Neural progenitor cell (in vitro differentiated cells): ENCODE measurements at regions not wholly inside any gene's neighbourhood (a gene's known extent, or its start where the extent isn't known, plus 50 kb on each side); places are given as distances from the start of the nearest gene placed in this dataset.

Experiments
- DNase-seq: peaks from one replicate; pipeline ENCODE4 v3.0.0-alpha.2; 2016; ENCODE audit warnings: low spot score
- H2AFZ ChIP-seq: fragments of 200-600 bp; sonication (generic); replicated peaks from 2 replicates; pipeline ENCODE4 v1.6.1; 2016; ENCODE audit warnings: antibody characterized with exemption
- H3F3A ChIP-seq: fragments of 200-600 bp; sonication (generic); 2 replicates; pipeline ENCODE4 v1.6.1; 2016; ENCODE audit warnings: antibody characterized with exemption, low read depth
- H3K27ac ChIP-seq: fragments of 200-600 bp; sonication (generic); 2 replicates; pipeline ENCODE4 v1.5.1; 2016; ENCODE audit warnings: mild to moderate bottlenecking
- H3K27me3 ChIP-seq: fragments of 200-600 bp; sonication (generic); 2 replicates; pipeline ENCODE4 v1.6.1; 2016; ENCODE audit warnings: mild to moderate bottlenecking, moderate library complexity
- H3K36me3 ChIP-seq: fragments of 200-600 bp; sonication (generic); 2 replicates; pipeline ENCODE4 v1.5.1; 2016
- H3K4me1 ChIP-seq: fragments of 200-600 bp; sonication (generic); 2 replicates; pipeline ENCODE4 v1.6.1; 2016; ENCODE audit warnings: mixed run types
- H3K4me2 ChIP-seq: fragments of 200-600 bp; sonication (generic); 2 replicates; pipeline ENCODE4 v1.6.1; 2016
- H3K4me3 ChIP-seq: fragments of 200-600 bp; sonication (generic); 2 replicates; pipeline ENCODE4 v1.5.1; 2016
- H3K79me2 ChIP-seq: fragments of 200-600 bp; sonication (generic); 2 replicates; pipeline ENCODE4 v1.6.1; 2016; ENCODE audit warnings: low read depth
- H3K9ac ChIP-seq: fragments of 200-600 bp; sonication (generic); 2 replicates; pipeline ENCODE4 v1.6.1; 2016
- H3K9me3 ChIP-seq: fragments of 200-600 bp; sonication (generic); 2 replicates; pipeline ENCODE4 v1.5.1; 2016; ENCODE audit warnings: low read depth
- H4K20me1 ChIP-seq: fragments of 200-600 bp; sonication (generic); 2 replicates; pipeline ENCODE4 v1.6.1; 2016; ENCODE audit warnings: low read depth
- H3K27ac Mint-ChIP-seq: 3 replicates; pipeline ENCODE4 v1.8.0; 2021; ENCODE audit warnings: mixed read lengths
- H3K27me3 Mint-ChIP-seq: 2 replicates; pipeline ENCODE4 v1.8.0; 2022; ENCODE audit warnings: low read depth, mild to moderate bottlenecking, inconsistent platforms, moderate library complexity, mixed read lengths; ENCODE audit not compliant: insufficient read depth
- H3K36me3 Mint-ChIP-seq: 3 replicates; pipeline ENCODE4 v1.8.0; 2021; ENCODE audit warnings: mixed read lengths
- H3K4me1 Mint-ChIP-seq: 3 replicates; pipeline ENCODE4 v1.8.0; 2021; ENCODE audit warnings: mixed read lengths
- H3K4me3 Mint-ChIP-seq: 3 replicates; pipeline ENCODE4 v1.8.0; 2021; ENCODE audit warnings: mild to moderate bottlenecking, moderate library complexity, mixed read lengths
- H3K9me3 Mint-ChIP-seq: 3 replicates; pipeline ENCODE4 v1.8.0; 2020; ENCODE audit warnings: mixed read lengths
- EZH2 ChIP-seq: fragments of 200-600 bp; sonication (generic); IDR thresholded peaks from 2 replicates; pipeline ENCODE4 v1.6.1; 2017; ENCODE audit warnings: antibody characterized with exemption, mild to moderate bottlenecking, moderate library complexity
- EZH2phosphoT487 ChIP-seq: fragments of 200-600 bp; sonication (generic); IDR thresholded peaks from 2 replicates; pipeline ENCODE4 v1.6.1; 2017; ENCODE audit warnings: antibody characterized with exemption
- TF ChIP-seq, protein P1 (sequence below): fragments of 200-600 bp; sonication (generic); IDR thresholded peaks from 2 replicates; pipeline ENCODE4 v1.5.1; 2017; ENCODE audit warnings: antibody characterized with exemption, mild to moderate bottlenecking

DNA sequence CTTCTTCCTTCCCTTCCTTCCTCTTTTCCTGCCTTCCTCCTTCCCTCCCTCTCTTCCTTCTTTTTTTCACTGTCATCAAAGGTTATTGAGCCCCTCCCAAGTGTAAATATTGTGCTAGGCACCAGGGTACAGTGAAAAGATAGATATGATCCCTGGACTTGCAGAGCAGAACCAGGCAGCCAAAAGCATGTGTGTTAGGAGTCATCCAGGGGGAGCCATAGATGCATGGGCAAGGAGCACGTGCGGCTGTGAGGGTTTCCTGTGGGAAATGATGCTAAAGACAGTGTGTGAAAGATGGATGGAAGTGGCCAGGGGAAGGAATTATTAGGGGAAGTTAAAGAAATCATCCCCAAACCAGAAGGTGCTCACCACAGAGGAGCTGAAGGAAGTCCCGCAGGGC, 65.2 kb downstream of the NR2F2 start:
- Histone ChIP-seq H2AFZ (no peak overlapping the region), H4K20me1 (no peaks in the 10 kb centered on the region), H3K9me3 (no peaks in the 10 kb centered on the region), H3K79me2 (no peaks in the 10 kb centered on the region), H3K36me3 (no peaks in the 10 kb centered on the region), H3K27ac (no peak overlapping the region), H3K27me3 (peaks cover 58% of the 10 kb centered on the region), H3K4me1 (peaks cover 32% of the 10 kb centered on the region), H3K9ac (no peak overlapping the region), H3F3A (no peaks in the 10 kb centered on the region), H3K4me3 (no peak overlapping the region), H3K4me2 (no peak overlapping the region)
- Mint-ChIP-seq H3K4me1 (peaks cover 25% of the 10 kb centered on the region), H3K9me3 (no peaks in the 10 kb centered on the region), H3K27me3 (peaks cover 10% of the 10 kb centered on the region), H3K36me3 (no peaks in the 10 kb centered on the region), H3K4me3 (no peak overlapping the region), H3K27ac (no peak overlapping the region)
- TF ChIP-seq, protein P1, sequence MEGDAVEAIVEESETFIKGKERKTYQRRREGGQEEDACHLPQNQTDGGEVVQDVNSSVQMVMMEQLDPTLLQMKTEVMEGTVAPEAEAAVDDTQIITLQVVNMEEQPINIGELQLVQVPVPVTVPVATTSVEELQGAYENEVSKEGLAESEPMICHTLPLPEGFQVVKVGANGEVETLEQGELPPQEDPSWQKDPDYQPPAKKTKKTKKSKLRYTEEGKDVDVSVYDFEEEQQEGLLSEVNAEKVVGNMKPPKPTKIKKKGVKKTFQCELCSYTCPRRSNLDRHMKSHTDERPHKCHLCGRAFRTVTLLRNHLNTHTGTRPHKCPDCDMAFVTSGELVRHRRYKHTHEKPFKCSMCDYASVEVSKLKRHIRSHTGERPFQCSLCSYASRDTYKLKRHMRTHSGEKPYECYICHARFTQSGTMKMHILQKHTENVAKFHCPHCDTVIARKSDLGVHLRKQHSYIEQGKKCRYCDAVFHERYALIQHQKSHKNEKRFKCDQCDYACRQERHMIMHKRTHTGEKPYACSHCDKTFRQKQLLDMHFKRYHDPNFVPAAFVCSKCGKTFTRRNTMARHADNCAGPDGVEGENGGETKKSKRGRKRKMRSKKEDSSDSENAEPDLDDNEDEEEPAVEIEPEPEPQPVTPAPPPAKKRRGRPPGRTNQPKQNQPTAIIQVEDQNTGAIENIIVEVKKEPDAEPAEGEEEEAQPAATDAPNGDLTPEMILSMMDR, result no peak
- no peak for TF ChIP-seq EZH2
- no peak for TF ChIP-seq EZH2phosphoT487
- DNase-seq, result no peak

DNA sequence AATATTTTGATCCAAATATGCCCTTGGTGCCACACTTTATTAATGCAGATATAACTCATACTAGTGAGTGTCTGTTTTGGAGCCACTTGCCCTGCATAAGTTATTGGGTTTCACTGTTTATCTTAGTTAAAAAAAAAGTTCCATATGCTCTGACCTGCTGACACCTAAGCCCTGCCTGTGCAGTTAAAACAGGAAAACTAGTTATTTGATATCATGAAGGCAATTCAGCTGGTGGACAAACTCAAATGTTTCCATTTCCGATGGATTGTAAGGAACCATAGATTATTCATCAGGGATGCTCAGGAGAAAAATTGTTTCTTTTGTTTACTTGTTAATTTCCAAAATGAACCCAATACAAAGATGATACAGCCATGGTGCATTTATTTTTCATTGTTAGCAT, 68.3 kb downstream of the NR2F2 start:
- no peak overlapping the region for H3K4me2 ChIP-seq
- H3K36me3 ChIP-seq, result no peaks in the 10 kb centered on the region
- H3K4me3 ChIP-seq, result no peak overlapping the region
- H2AFZ ChIP-seq, result no peak overlapping the region
- no peaks in the 10 kb centered on the region for H3K79me2 ChIP-seq
- Mint-ChIP-seq H3K9me3 (no peaks in the 10 kb centered on the region), H3K27me3 (peaks cover 10% of the 10 kb centered on the region), H3K4me1 (peaks cover 4% of the 10 kb centered on the region), H3K36me3 (no peaks in the 10 kb centered on the region), H3K27ac (no peak overlapping the region), H3K4me3 (no peak overlapping the region)
- no peak for DNase-seq
- H3K9ac ChIP-seq, result no peak overlapping the region
- no peaks in the 10 kb centered on the region for H3K9me3 ChIP-seq
- H3K27ac ChIP-seq, result no peak overlapping the region
- TF ChIP-seq EZH2 (no peak), EZH2phosphoT487 (no peak)
- TF ChIP-seq, protein P1, result no peak
- H3K4me1 ChIP-seq, result peaks cover 28% of the 10 kb centered on the region
- peaks cover 89% of the 10 kb centered on the region for H3K27me3 ChIP-seq
- no peaks in the 10 kb centered on the region for H4K20me1 ChIP-seq
- H3F3A ChIP-seq, result peaks cover 4% of the 10 kb centered on the region

GRCh38 chr15:96402403-96402802, 71.9 kb downstream of the NR2F2 start:
- Histone ChIP-seq H3K9ac (no peak overlapping the region), H3K4me1 (peaks cover 30% of the 10 kb centered on the region), H3K4me3 (no peak overlapping the region), H3F3A (peaks cover 13% of the 10 kb centered on the region), H2AFZ (no peak overlapping the region), H4K20me1 (no peaks in the 10 kb centered on the region), H3K9me3 (no peaks in the 10 kb centered on the region), H3K4me2 (no peak overlapping the region), H3K36me3 (no peaks in the 10 kb centered on the region), H3K27ac (no peak overlapping the region), H3K27me3 (peaks cover 100% of the 10 kb centered on the region), H3K79me2 (no peaks in the 10 kb centered on the region)
- peaks cover 11% of the 10 kb centered on the region for H3K4me1 Mint-ChIP-seq
- no peak overlapping the region for H3K27ac Mint-ChIP-seq
- no peak for DNase-seq
- no peaks in the 10 kb centered on the region for H3K36me3 Mint-ChIP-seq
- H3K27me3 Mint-ChIP-seq, result peaks cover 14% of the 10 kb centered on the region
- no peaks in the 10 kb centered on the region for H3K9me3 Mint-ChIP-seq
- TF ChIP-seq EZH2 (no peak), EZH2phosphoT487 (no peak)
- TF ChIP-seq, protein P1, result no peak
- H3K4me3 Mint-ChIP-seq, result no peak overlapping the region
